ENCODE measurements at regions not wholly inside any gene's neighbourhood (a gene's known extent, or its start where the extent isn't known, plus 50 kb on each side); places are given as distances from the start of the nearest gene placed in this dataset.

- in situ Hi-C loops (cut with MboI; ENCODE audit: low pct_unique_long_range_greater_than_20kb, low sequenced_read_pairs, unreplicated experiment): no loop called here
- TF ChIP-seq CTCF (IDR thresholded peaks at IDR 0.05; ENCODE audit: extremely low read depth, insufficient read depth, missing control alignments): no peak
- peak; percentile 59 for DNase-seq (ENCODE audit: low spot score)
Observed at GRCh38 chr6:139600919-139601475, 226.5 kb upstream of the CITED2 start.

DNA sequence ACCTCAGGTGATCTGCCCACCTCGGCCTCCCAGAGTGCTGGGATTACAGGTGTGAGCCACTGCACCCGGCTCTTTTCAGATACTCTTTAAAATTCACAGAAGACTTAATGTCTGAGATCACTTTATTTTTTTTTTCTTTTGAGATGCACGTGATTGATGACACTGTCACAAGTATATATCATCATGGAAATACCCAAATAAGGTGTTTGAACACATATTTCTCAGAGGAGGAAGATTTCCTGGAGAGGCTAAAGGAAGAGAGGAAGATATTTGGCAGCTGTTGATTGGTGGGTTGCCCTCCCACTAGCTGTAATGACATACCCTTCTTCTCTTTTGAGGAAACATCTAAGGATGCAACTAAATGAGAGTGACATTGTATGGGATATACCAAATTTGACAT, 225.9 kb upstream of the CITED2 start:
- TF ChIP-seq CTCF (IDR thresholded peaks at IDR 0.05; ENCODE audit: extremely low read depth, insufficient read depth, missing control alignments): no peak
- in situ Hi-C loops (cut with MboI; ENCODE audit: low pct_unique_long_range_greater_than_20kb, low sequenced_read_pairs, unreplicated experiment): no loop called here
- no peak for DNase-seq (ENCODE audit: low spot score)

GRCh38 chr6:139597771-139598755, 223.6 kb upstream of the CITED2 start:
- DNase-seq (ENCODE audit: low spot score): no peak
- TF ChIP-seq CTCF (IDR thresholded peaks at IDR 0.05; ENCODE audit: extremely low read depth, insufficient read depth, missing control alignments): no peak
- in situ Hi-C loops (cut with MboI; ENCODE audit: low pct_unique_long_range_greater_than_20kb, low sequenced_read_pairs, unreplicated experiment): no loop called here

GRCh38 chr6:139597087-139597763, 222.8 kb upstream of the CITED2 start:
- TF ChIP-seq CTCF (IDR thresholded peaks at IDR 0.05; ENCODE audit: extremely low read depth, insufficient read depth, missing control alignments): no peak
- in situ Hi-C loops (cut with MboI; ENCODE audit: low pct_unique_long_range_greater_than_20kb, low sequenced_read_pairs, unreplicated experiment): no loop called here
- DNase-seq (ENCODE audit: low spot score): no peak

- in situ Hi-C loops (cut with MboI; ENCODE audit: low pct_unique_long_range_greater_than_20kb, low sequenced_read_pairs, unreplicated experiment): no loop called here
- DNase-seq (ENCODE audit: low spot score): no peak
- no peak for TF ChIP-seq CTCF (IDR thresholded peaks at IDR 0.05; ENCODE audit: extremely low read depth, insufficient read depth, missing control alignments)
Observed at GRCh38 chr6:139595183-139595582, 220.7 kb upstream of the CITED2 start.

- in situ Hi-C loops (cut with MboI; ENCODE audit: low pct_unique_long_range_greater_than_20kb, low sequenced_read_pairs, unreplicated experiment): no loop called here
- no peak for TF ChIP-seq CTCF (IDR thresholded peaks at IDR 0.05; ENCODE audit: extremely low read depth, insufficient read depth, missing control alignments)
- no peak for DNase-seq (ENCODE audit: low spot score)
Observed at GRCh38 chr6:139594333-139594965, 220.0 kb upstream of the CITED2 start.
